ENCODE measurements at regions not wholly inside any gene's neighbourhood (a gene's known extent, or its start where the extent isn't known, plus 50 kb on each side); places are given as distances from the start of the nearest gene placed in this dataset.

- no peak for DNase-seq
Measured at GRCh38 chr5:52731274-52732027, 56.3 kb upstream of the ITGA1 start.

GRCh38 chr5:52734557-52734956 lies 53.2 kb upstream of the ITGA1 start:
- DNase-seq = no peak

GRCh38 chr5:52735139-52735538 lies 52.6 kb upstream of the ITGA1 start:
- no peak for DNase-seq
